HEK293T (cell line): ENCODE measurements at regions not wholly inside any gene's neighbourhood (a gene's known extent, or its start where the extent isn't known, plus 50 kb on each side); places are given as distances from the start of the nearest gene placed in this dataset.

ENCODE experiments used
- BHLHE40 ChIP-seq: fragments of 450-650 bp; IDR thresholded peaks from 2 replicates; pipeline ENCODE4 v1.6.1; 2016; ENCODE audit warnings: mild to moderate bottlenecking, moderate library complexity, borderline replicate concordance
- ELF4 ChIP-seq: fragments of 450-650 bp; IDR thresholded peaks from 2 replicates; pipeline ENCODE4 v1.6.1; 2017; ENCODE audit warnings: antibody characterized with exemption
- PKNOX1 ChIP-seq: fragments of 450-650 bp; IDR thresholded peaks from 2 replicates; pipeline ENCODE4 v1.6.1; 2016

DNA sequence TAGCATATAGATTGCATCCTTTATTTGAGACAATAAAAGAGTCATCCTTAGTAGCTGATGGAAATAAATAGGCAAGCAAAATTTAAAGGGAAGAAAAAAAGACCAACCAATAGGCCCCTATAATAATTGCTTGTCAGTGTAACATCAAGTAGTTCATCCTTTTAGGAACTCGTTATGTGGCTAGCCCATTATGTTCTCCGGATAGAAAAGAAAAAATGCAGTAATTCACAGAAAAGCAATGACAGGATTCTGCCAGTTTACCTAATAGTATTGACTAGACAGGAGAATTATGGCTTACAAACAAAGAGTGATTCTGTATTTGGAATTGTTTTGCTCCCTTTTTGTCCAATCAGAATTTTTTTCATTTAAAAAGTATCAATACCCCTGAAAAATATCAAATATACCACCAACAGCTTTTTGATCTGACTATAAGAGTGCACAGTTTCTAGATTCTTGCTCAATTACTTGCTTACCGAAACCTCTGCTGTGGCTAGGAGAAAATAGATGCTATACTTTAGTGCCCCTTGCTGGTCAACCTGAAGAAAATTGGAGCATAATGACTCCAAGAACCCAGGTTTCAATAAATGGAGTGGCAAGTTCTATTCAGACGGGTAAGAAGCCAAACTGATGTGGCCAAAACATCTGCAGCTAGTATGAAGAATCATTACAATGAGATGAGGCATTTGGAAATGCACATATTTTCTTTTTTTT lies 91.5 kb upstream of the SASH1 start:
- no peak for TF ChIP-seq ELF4
- no peak for TF ChIP-seq BHLHE40
- no peak for TF ChIP-seq PKNOX1
